Mesenchymal stem cell (in vitro differentiated cells and primary cell): ENCODE measurements at regions not wholly inside any gene's neighbourhood (a gene's known extent, or its start where the extent isn't known, plus 50 kb on each side); places are given as distances from the start of the nearest gene placed in this dataset.
A peak's percentile ranks its signal among the peaks of the same experiment; 100 is the strongest.

ENCODE experiments used
- DNase-seq: peaks from one replicate; pipeline ENCODE4 v3.0.0-alpha.2; 2013
- H2AFZ ChIP-seq: one replicate; pipeline ENCODE4 v1.6.1; 2013; ENCODE audit warnings: low read depth, mild to moderate bottlenecking, control low read depth, inconsistent platforms, low read length, moderate library complexity
- H2AK5ac ChIP-seq: 2 replicates; pipeline ENCODE4 v1.6.1; 2013; ENCODE audit warnings: low read length, moderate library complexity, mild to moderate bottlenecking, inconsistent platforms; ENCODE audit not compliant: severe bottlenecking
- H2BK120ac ChIP-seq: one replicate; pipeline ENCODE4 v1.6.1; 2013; ENCODE audit warnings: low read depth, mild to moderate bottlenecking, inconsistent platforms, low read length, moderate library complexity
- H2BK12ac ChIP-seq, 2 experiments: one replicate each; pipeline ENCODE4 v1.6.1; 2013; ENCODE audit warnings: inconsistent platforms in 2 of 2, low read length in 2 of 2, mild to moderate bottlenecking in 2 of 2, moderate library complexity in 2 of 2, control low read depth in 1 of 2
- H2BK15ac ChIP-seq: one replicate; pipeline ENCODE4 v1.6.1; 2013; ENCODE audit warnings: mild to moderate bottlenecking, low read depth, inconsistent platforms; ENCODE audit not compliant: poor library complexity, severe bottlenecking
- H2BK5ac ChIP-seq: 2 replicates; pipeline ENCODE4 v1.6.1; 2013; ENCODE audit warnings: low read depth, mild to moderate bottlenecking, low read length, control low read depth, inconsistent platforms; ENCODE audit not compliant: poor library complexity, severe bottlenecking
- H3K14ac ChIP-seq, 2 experiments: one replicate each; pipeline ENCODE4 v1.6.1; 2013; ENCODE audit warnings: inconsistent platforms in 2 of 2, low read length in 2 of 2, control low read depth in 1 of 2, mild to moderate bottlenecking in 1 of 2, moderate library complexity in 1 of 2
- H3K18ac ChIP-seq, 2 experiments: one replicate each; pipeline ENCODE4 v1.6.1; 2013; ENCODE audit warnings: inconsistent platforms in 2 of 2, low read length in 2 of 2, control low read depth in 1 of 2, low read depth in 1 of 2, mild to moderate bottlenecking in 1 of 2
- H3K23ac ChIP-seq, 2 experiments: one replicate each; pipeline ENCODE4 v1.6.1; 2013; ENCODE audit warnings: inconsistent platforms in 2 of 2, low read length in 2 of 2, mild to moderate bottlenecking in 2 of 2, moderate library complexity in 2 of 2, control low read depth in 1 of 2
- H3K27ac ChIP-seq: 2 replicates; pipeline ENCODE4 v1.5.1; 2013; ENCODE audit warnings: mild to moderate bottlenecking, moderate library complexity, low read length, control low read depth, inconsistent platforms; ENCODE audit not compliant: poor library complexity, severe bottlenecking
- H3K27me3 ChIP-seq, 2 experiments: 2 replicates each; pipeline versions ENCODE4 v1.6.1 to v1.7.0; 2013; ENCODE audit warnings: low read length in 2 of 2, mild to moderate bottlenecking in 2 of 2, moderate library complexity in 2 of 2, control low read depth in 1 of 2, inconsistent platforms in 1 of 2; ENCODE audit not compliant: control insufficient read depth in 1 of 2, insufficient read depth in 1 of 2
- H3K36me3 ChIP-seq, 2 experiments: 2 replicates each; pipeline versions ENCODE4 v1.6.1 to v1.7.0; 2013; ENCODE audit warnings: low read length in 2 of 2, control low read depth in 1 of 2, inconsistent platforms in 1 of 2, low read depth in 1 of 2, mild to moderate bottlenecking in 1 of 2; ENCODE audit not compliant: insufficient read depth in 2 of 2, control insufficient read depth in 1 of 2
- H3K4ac ChIP-seq, 2 experiments: one replicate each; pipeline ENCODE4 v1.6.1; 2013; ENCODE audit warnings: inconsistent platforms in 2 of 2, low read length in 2 of 2, mild to moderate bottlenecking in 2 of 2, moderate library complexity in 2 of 2, control low read depth in 1 of 2, low read depth in 1 of 2
- H3K4me1 ChIP-seq: 2 replicates; pipeline ENCODE4 v1.6.1; 2013; ENCODE audit warnings: low read depth, low read length, control low read depth; ENCODE audit not compliant: control insufficient read depth, insufficient read depth
- H3K4me2 ChIP-seq: 2 replicates; pipeline ENCODE4 v1.6.1; 2013; ENCODE audit warnings: low read length, mild to moderate bottlenecking, inconsistent platforms; ENCODE audit not compliant: poor library complexity, severe bottlenecking
- H3K4me3 ChIP-seq, 2 experiments: 2 replicates each; pipeline versions ENCODE4 v1.5.1 to v1.7.0; 2013; ENCODE audit warnings: low read length in 2 of 2, mild to moderate bottlenecking in 2 of 2, control low read depth in 1 of 2, low read depth in 1 of 2; ENCODE audit not compliant: insufficient read depth in 1 of 2
- H3K79me1 ChIP-seq: replicated peaks from 2 replicates; pipeline ENCODE4 v1.6.1; 2013; ENCODE audit warnings: mild to moderate bottlenecking, control low read depth, low read length, inconsistent platforms; ENCODE audit not compliant: poor library complexity, severe bottlenecking
- H3K9ac ChIP-seq: 2 replicates; pipeline ENCODE4 v1.7.0; 2013; ENCODE audit warnings: mild to moderate bottlenecking, low read length, moderate library complexity
- H3K9me3 ChIP-seq: 2 replicates; pipeline ENCODE4 v1.7.0; 2013; ENCODE audit warnings: mild to moderate bottlenecking, low read length; ENCODE audit not compliant: control insufficient read depth
- H4K8ac ChIP-seq: one replicate; pipeline ENCODE4 v1.6.1; 2013; ENCODE audit warnings: inconsistent platforms, mild to moderate bottlenecking, low read length, moderate library complexity
- H4K91ac ChIP-seq: one replicate; pipeline ENCODE4 v1.6.1; 2013; ENCODE audit warnings: mild to moderate bottlenecking, low read length, inconsistent platforms
- WGBS: methylation state at CpG from one replicate; pipeline ENCODE4 v1.1.7; 2013; ENCODE audit warnings: mixed read lengths; 5-methylcytosine and 5-hydroxymethylcytosine counted together

- no peak overlapping the region for H4K91ac ChIP-seq
- no peak overlapping the region for H2BK120ac ChIP-seq
- no peak overlapping the region for H3K27ac ChIP-seq
- no peak overlapping the region for H3K4me2 ChIP-seq
- no peak for DNase-seq
- H2BK5ac ChIP-seq = no peak overlapping the region
- no peak overlapping the region for H2BK15ac ChIP-seq
- H3K9me3 ChIP-seq = no peaks in the 10 kb centered on the region
- H3K23ac ChIP-seq = no peak overlapping the region
- no peaks in the 10 kb centered on the region for H3K36me3 ChIP-seq
- H2BK12ac ChIP-seq = no peak overlapping the region
- H3K4ac ChIP-seq = no peak overlapping the region
- no peak overlapping the region for H2AK5ac ChIP-seq
- no peak overlapping the region for H4K8ac ChIP-seq
- H3K14ac ChIP-seq = no peak overlapping the region
- no peaks in the 10 kb centered on the region for H3K79me1 ChIP-seq
- no peak overlapping the region for H3K9ac ChIP-seq
- WGBS = no CpG with 5 or more reads among the region's 1 CpG
- no peaks in the 10 kb centered on the region for H3K27me3 ChIP-seq
- H3K4me1 ChIP-seq = no peaks in the 10 kb centered on the region
- no peak overlapping the region for H2AFZ ChIP-seq
- no peak overlapping the region for H3K18ac ChIP-seq
- H3K4me3 ChIP-seq = no peak overlapping the region
Measured at GRCh38 chr7:13235436-13235835, 548.0 kb downstream of the ARL4A start.

- H3K9me3 ChIP-seq = no peaks in the 10 kb centered on the region
- WGBS = no CpG with 5 or more reads among the region's 1 CpG
- no peak overlapping the region for H4K91ac ChIP-seq
Measured at GRCh38 chr7:13236026-13236425, 548.6 kb downstream of the ARL4A start.

GRCh38 chr7:13240349-13240748, 552.9 kb downstream of the ARL4A start:
- H3K23ac ChIP-seq = no peak overlapping the region
- no peak overlapping the region for H2BK5ac ChIP-seq
- DNase-seq = peak; percentile 61
- H3K9ac ChIP-seq = no peak overlapping the region
- WGBS = 100% methylated on average over 1 of the region's 2 CpGs
- no peak overlapping the region for H2BK12ac ChIP-seq
- H3K27me3 ChIP-seq = no peaks in the 10 kb centered on the region
- H3K9me3 ChIP-seq = no peaks in the 10 kb centered on the region
- H4K91ac ChIP-seq = no peak overlapping the region
- H3K4me2 ChIP-seq = no peak overlapping the region
- H2BK120ac ChIP-seq = no peak overlapping the region
- no peaks in the 10 kb centered on the region for H3K79me1 ChIP-seq
- H3K18ac ChIP-seq = no peak overlapping the region
- H2BK15ac ChIP-seq = no peak overlapping the region
- peak overlapping the region; percentile 51 for H3K27ac ChIP-seq
- H2AK5ac ChIP-seq = no peak overlapping the region
- no peak overlapping the region for H3K4ac ChIP-seq
- H3K14ac ChIP-seq = no peak overlapping the region
- H3K36me3 ChIP-seq = no peaks in the 10 kb centered on the region
- no peak overlapping the region for H4K8ac ChIP-seq
- no peak overlapping the region for H3K4me3 ChIP-seq
- H2AFZ ChIP-seq = no peak overlapping the region
- H3K4me1 ChIP-seq = no peaks in the 10 kb centered on the region

More at GRCh38 chr7:13236026-13236425, 548.6 kb downstream of the ARL4A start:
- Histone ChIP-seq H2BK5ac (no peak overlapping the region), H3K79me1 (no peaks in the 10 kb centered on the region), H2BK12ac (no peak overlapping the region), H3K4me3 (no peak overlapping the region), H3K36me3 (no peaks in the 10 kb centered on the region), H4K8ac (no peak overlapping the region), H3K9ac (no peak overlapping the region), H3K27ac (no peak overlapping the region), H3K4me2 (no peak overlapping the region), H3K27me3 (no peaks in the 10 kb centered on the region), H3K23ac (no peak overlapping the region), H2BK120ac (no peak overlapping the region), H2AFZ (no peak overlapping the region), H3K14ac (no peak overlapping the region), H3K18ac (no peak overlapping the region), H2BK15ac (no peak overlapping the region), H3K4ac (no peak overlapping the region), H2AK5ac (no peak overlapping the region), H3K4me1 (no peaks in the 10 kb centered on the region)
- peak; percentile 4 for DNase-seq

DNA sequence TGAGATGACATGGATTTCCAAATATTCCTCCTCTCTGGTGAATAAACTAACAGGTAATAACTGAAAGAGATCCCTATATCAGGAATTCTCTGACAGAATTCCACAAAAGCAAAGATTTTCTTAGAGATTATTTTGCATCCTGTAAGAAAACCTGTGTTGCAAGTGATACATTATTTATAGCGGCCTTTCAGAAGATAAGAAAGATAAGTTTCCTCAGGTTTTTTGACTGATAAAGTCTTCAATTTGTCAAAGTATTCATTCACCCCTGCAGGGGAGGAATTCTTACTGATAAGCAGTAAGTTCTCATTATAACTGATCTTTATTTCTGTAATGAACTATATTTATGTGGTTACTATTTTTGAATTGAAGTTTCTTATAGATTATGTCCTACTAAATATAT, 554.0 kb downstream of the ARL4A start:
- no peak overlapping the region for H3K9ac ChIP-seq
- no peak overlapping the region for H3K27ac ChIP-seq
- H3K79me1 ChIP-seq = no peaks in the 10 kb centered on the region
- no CpG with 5 or more reads among the region's 1 CpG for WGBS
- H2BK15ac ChIP-seq = no peak overlapping the region
- H4K91ac ChIP-seq = no peak overlapping the region
- H3K36me3 ChIP-seq = no peaks in the 10 kb centered on the region
- no peak overlapping the region for H3K4me3 ChIP-seq
- no peak overlapping the region for H2BK12ac ChIP-seq
- no peaks in the 10 kb centered on the region for H3K27me3 ChIP-seq
- no peak overlapping the region for H2BK5ac ChIP-seq
- H3K4me2 ChIP-seq = no peak overlapping the region
- no peak overlapping the region for H4K8ac ChIP-seq
- no peak overlapping the region for H3K18ac ChIP-seq
- no peak overlapping the region for H2BK120ac ChIP-seq
- DNase-seq = no peak
- no peak overlapping the region for H3K23ac ChIP-seq
- H3K4me1 ChIP-seq = no peaks in the 10 kb centered on the region
- H3K9me3 ChIP-seq = no peaks in the 10 kb centered on the region
- no peak overlapping the region for H2AFZ ChIP-seq
- H2AK5ac ChIP-seq = no peak overlapping the region
- H3K14ac ChIP-seq = no peak overlapping the region
- H3K4ac ChIP-seq = no peak overlapping the region
